Gastrocnemius medialis (tissue), 4 donors: ENCODE measurements at regions not wholly inside any gene's neighbourhood (a gene's known extent, or its start where the extent isn't known, plus 50 kb on each side); places are given as distances from the start of the nearest gene placed in this dataset.

Experiments
- ATAC-seq, 2 donors: fragments of 150-250 bp; one replicate each; pipeline ENCODE4 v1.9.1; 2016
- DNase-seq, 2 donors: peaks; one replicate each; pipeline ENCODE4 v3.0.0-alpha.2; 2019
- H3K27ac ChIP-seq, 4 donors: fragments of 200-600 bp; sonication (generic); 1 replicate in 1 of 4; 2 replicates in 3 of 4; pipeline ENCODE4 v1.5.1; 2016 to 2018; ENCODE audit warnings: mild to moderate bottlenecking in 2 of 4, moderate library complexity in 1 of 4
- H3K27me3 ChIP-seq, 3 donors: fragments of 200-600 bp; sonication (generic) in 2 of 3; 1 replicate in 1 of 3; 2 replicates in 2 of 3; pipeline versions ENCODE4 v1.5.1 to v1.6.0; 2016 to 2019; ENCODE audit warnings: mild to moderate bottlenecking in 1 of 3, moderate library complexity in 1 of 3
- H3K36me3 ChIP-seq, 2 donors: fragments of 200-600 bp; sonication (generic) in 1 of 2; one replicate each; pipeline ENCODE4 v1.5.1; 2017 to 2018
- H3K4me1 ChIP-seq, 2 donors: fragments of 200-600 bp; sonication (generic) in 1 of 2; one replicate each; pipeline ENCODE4 v1.5.1; 2016 to 2017; ENCODE audit warnings: mild to moderate bottlenecking in 2 of 2
- H3K4me3 ChIP-seq, 4 donors: fragments of 200-600 bp; sonication (generic) in 3 of 4; 1 replicate in 1 of 4; 2 replicates in 3 of 4; pipeline ENCODE4 v1.5.1; 2016 to 2019; ENCODE audit warnings: mild to moderate bottlenecking in 2 of 4
- H3K9me3 ChIP-seq, 3 donors: fragments of 200-600 bp; sonication (generic) in 2 of 3; 1 replicate in 1 of 3; 2 replicates in 2 of 3; pipeline ENCODE4 v1.5.1; 2016 to 2019
- CTCF ChIP-seq, 5 experiments: fragments of 450-650 bp in 3 of 5; fragments of 200-600 bp in 2 of 5; sonication (generic) in 2 of 5; IDR thresholded peaks in 4 of 5; conservative IDR thresholded peaks in 1 of 5; 1 replicate in 4 of 5; 2 replicates in 1 of 5; pipeline ENCODE4 v1.5.1; 2016 to 2019; ENCODE audit warnings: antibody characterized with exemption in 5 of 5, mild to moderate bottlenecking in 3 of 5, moderate library complexity in 3 of 5
- POLR2A ChIP-seq, 2 donors: fragments of 450-650 bp; IDR thresholded peaks; one replicate each; pipeline ENCODE4 v1.6.1; 2017; ENCODE audit warnings: antibody characterized with exemption in 2 of 2, mild to moderate bottlenecking in 2 of 2, moderate library complexity in 2 of 2
- in situ Hi-C, 4 donors: fragments of 200-750 bp; cut with MboI; loops; one replicate each; pipeline versions ENCODE4 v1.15.0 to v1.8.0; 2017; ENCODE audit warnings: low sequenced_read_pairs in 4 of 4
- intact Hi-C: fragments of 100-400 bp; cut with DNase I; formaldehyde crosslinking; loops from one replicate; pipeline ENCODE4 v1.15.1; 2023; ENCODE audit warnings: low total_unique reads

DNA sequence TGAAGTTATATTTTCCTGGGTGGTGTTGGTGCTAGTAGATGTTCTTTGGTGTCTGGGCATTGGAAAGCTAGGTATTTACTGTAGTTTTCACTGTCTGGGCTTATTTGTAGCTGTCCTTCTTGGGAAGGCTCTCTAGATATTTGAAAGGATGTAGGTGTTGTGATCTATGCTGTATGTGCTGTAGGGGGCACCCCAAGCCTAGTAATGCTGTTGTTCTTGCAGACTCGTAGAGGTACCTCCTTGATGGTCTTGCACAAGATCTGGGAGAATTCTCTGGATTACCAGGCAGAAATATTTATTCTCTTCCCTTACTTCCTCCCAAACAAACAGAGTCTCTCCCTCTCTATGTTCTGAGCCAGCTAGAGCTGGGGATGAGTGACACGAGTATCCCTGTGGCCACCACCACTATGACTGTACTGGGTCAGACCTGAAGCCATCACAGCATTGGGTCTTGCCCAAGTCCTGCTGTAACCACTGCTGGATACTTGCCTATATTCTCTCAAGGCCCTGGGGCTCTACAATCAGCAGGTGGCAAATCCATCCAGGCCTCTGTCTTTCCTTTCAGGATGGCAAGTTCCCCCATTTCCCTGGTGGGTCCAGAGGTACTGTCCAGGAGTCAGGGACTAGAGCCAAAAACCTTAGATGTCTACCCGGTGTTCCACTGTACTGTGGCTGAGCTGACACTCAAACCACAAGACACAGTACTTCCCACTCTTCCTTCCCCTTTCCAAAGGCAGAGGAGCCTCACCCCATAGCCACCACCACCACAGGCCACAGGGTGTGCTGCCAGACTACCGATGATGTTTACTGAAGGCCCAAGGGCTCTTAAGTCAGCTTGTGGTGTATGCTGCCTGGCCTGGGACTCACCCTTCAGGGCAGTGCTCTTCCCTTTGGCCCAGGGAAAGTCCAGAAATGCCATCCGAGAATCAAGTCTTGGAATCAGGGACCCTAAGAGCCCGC is 195.2 kb upstream of the DPPA4 start:
- intact Hi-C loops, result no loop called here
- H3K27me3 ChIP-seq, result no peaks in the 10 kb centered on the region
- no peaks in the 10 kb centered on the region for H3K4me1 ChIP-seq
- no peak overlapping the region for H3K27ac ChIP-seq
- ATAC-seq (no peak), DNase-seq (no peak)
- no peaks in the 10 kb centered on the region for H3K36me3 ChIP-seq
- in situ Hi-C loops, result no loop called here
- H3K9me3 ChIP-seq, result no peaks in the 10 kb centered on the region
- H3K4me3 ChIP-seq, result no peak overlapping the region
- no peak for TF ChIP-seq CTCF (IDR thresholded peaks at IDR 0.05 in 4 of 5, conservative IDR thresholded peaks at IDR 0.05 in 1 of 5)
- TF ChIP-seq POLR2A (IDR thresholded peaks at IDR 0.05), result no peak

DNA sequence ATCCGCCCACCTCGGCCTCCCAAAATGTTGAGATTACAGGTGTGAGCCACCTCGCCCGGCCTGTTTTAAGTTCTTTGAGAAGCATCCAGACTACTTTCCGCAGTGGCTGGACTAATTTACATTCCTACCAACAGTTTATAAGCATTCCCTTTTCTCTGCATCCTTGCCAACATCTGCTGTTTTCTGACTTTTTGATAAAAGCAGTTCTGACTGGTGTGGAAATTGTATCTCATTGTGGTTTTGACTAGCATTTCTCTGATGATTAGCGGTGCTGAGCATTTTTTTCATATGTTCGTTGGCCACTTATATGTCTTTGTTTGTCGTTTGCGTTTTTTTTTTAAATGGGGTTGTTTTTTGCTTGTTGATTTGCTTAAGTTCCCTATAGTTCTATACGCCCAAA is 208.4 kb upstream of the DPPA4 start:
- no peaks in the 10 kb centered on the region for H3K36me3 ChIP-seq
- DNase-seq, result no peak
- no peak overlapping the region for H3K27ac ChIP-seq
- H3K4me1 ChIP-seq, result no peaks in the 10 kb centered on the region
- TF ChIP-seq CTCF (IDR thresholded peaks at IDR 0.05 in 4 of 5, conservative IDR thresholded peaks at IDR 0.05 in 1 of 5), result no peak
- TF ChIP-seq POLR2A (IDR thresholded peaks at IDR 0.05), result no peak
- intact Hi-C loops, result no loop called here
- H3K27me3 ChIP-seq, result no peaks in the 10 kb centered on the region
- H3K4me3 ChIP-seq, result no peak overlapping the region
- ATAC-seq, result no peak
- no peaks in the 10 kb centered on the region for H3K9me3 ChIP-seq
- in situ Hi-C loops, result no loop called here

- intact Hi-C loops (no loop called here), in situ Hi-C loops (no loop called here)
- Histone ChIP-seq H3K9me3 (no peaks in the 10 kb centered on the region), H3K27me3 (no peaks in the 10 kb centered on the region), H3K27ac (no peak overlapping the region), H3K4me1 (no peaks in the 10 kb centered on the region), H3K36me3 (no peaks in the 10 kb centered on the region), H3K4me3 (no peak overlapping the region)
- DNase-seq (no peak), ATAC-seq (no peak)
- TF ChIP-seq CTCF (IDR thresholded peaks at IDR 0.05 in 4 of 5, conservative IDR thresholded peaks at IDR 0.05 in 1 of 5) (no peak), POLR2A (IDR thresholded peaks at IDR 0.05) (no peak)
Observed at GRCh38 chr3:109548192-109548938, 211.0 kb upstream of the DPPA4 start.

DNA sequence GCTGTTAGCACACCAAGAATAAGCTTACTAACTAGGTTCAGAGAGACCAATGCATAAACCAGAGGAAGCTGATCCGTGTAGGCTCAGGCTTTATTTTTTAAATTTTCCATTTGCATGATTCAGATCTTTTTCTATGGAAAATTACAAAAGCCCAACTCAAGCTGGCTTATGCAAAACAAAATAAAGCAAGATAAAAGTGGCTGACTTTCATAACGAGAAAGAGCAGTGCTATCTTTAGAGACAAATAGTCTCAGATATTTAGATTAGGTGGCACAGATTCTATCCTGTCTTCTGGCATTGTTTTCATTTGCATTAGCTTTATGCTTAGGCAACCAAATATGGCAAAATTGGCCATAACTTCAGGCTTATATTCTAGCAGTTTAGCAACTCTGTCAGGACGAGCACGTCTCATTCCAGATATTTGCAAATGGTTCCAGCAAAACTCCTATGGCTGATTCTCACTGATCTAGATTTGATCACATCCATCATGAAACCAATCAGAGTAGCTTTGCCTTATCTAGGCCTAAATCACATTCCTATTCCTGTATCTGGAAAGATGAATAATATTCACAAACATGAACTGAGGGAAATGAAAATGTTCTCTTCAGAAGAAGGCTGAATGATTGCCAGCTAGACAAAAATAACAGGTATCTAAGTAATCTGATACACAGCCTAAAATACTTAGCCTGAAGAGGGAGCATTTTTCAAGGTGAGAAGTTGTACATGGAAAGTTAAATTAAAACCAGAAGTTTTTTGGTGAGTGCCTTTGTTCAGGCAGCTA is 216.4 kb upstream of the DPPA4 start:
- no peak for DNase-seq
- no peaks in the 10 kb centered on the region for H3K4me1 ChIP-seq
- no peak overlapping the region for H3K27ac ChIP-seq
- no peak for ATAC-seq
- intact Hi-C loops (no loop called here), in situ Hi-C loops (no loop called here)
- H3K36me3 ChIP-seq, result no peaks in the 10 kb centered on the region
- no peaks in the 10 kb centered on the region for H3K27me3 ChIP-seq
- H3K4me3 ChIP-seq, result no peak overlapping the region
- H3K9me3 ChIP-seq, result no peaks in the 10 kb centered on the region
- TF ChIP-seq CTCF (IDR thresholded peaks at IDR 0.05 in 4 of 5, conservative IDR thresholded peaks at IDR 0.05 in 1 of 5), result no peak
- TF ChIP-seq POLR2A (IDR thresholded peaks at IDR 0.05), result no peak
